ENCODE measurements at regions not wholly inside any gene's neighbourhood (a gene's known extent, or its start where the extent isn't known, plus 50 kb on each side); places are given as distances from the start of the nearest gene placed in this dataset.

DNA sequence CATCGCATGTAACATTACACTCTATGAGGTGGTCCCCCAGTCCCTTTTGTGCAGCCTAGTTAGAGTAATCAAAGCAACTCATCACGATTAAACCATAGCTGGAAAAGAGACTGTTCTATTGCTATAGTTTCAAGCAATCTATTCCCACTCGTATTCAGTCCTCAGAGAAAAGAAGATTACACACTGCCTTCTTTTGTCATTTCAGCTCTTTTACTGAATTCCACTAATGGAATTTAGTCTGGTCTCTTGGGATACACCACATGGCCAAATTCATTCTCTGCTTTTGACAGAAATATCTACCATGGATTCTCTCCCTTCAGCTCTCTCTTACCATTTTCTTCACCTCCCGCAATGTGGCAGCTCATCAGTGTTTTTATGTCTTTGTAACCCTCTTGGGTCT lies 108.9 kb upstream of the HDAC9 start:
- DNase-seq, result no peak
- Histone ChIP-seq H3K4me1 (peaks cover 0 to 17% (median 8%) of the 10 kb centered on the region in 4 donors), H3K9me3 (no peaks in the 10 kb centered on the region), H3K27ac (no peak overlapping the region), H3K4me3 (no peak overlapping the region), H3K36me3 (no peaks in the 10 kb centered on the region), H3K27me3 (no peaks in the 10 kb centered on the region)
- intact Hi-C loops (cut with DNase I), result no loop called here
- TF ChIP-seq, protein P1, sequence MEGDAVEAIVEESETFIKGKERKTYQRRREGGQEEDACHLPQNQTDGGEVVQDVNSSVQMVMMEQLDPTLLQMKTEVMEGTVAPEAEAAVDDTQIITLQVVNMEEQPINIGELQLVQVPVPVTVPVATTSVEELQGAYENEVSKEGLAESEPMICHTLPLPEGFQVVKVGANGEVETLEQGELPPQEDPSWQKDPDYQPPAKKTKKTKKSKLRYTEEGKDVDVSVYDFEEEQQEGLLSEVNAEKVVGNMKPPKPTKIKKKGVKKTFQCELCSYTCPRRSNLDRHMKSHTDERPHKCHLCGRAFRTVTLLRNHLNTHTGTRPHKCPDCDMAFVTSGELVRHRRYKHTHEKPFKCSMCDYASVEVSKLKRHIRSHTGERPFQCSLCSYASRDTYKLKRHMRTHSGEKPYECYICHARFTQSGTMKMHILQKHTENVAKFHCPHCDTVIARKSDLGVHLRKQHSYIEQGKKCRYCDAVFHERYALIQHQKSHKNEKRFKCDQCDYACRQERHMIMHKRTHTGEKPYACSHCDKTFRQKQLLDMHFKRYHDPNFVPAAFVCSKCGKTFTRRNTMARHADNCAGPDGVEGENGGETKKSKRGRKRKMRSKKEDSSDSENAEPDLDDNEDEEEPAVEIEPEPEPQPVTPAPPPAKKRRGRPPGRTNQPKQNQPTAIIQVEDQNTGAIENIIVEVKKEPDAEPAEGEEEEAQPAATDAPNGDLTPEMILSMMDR (IDR thresholded peaks at IDR 0.05), result no peak
- no peak for TF ChIP-seq POLR2AphosphoS5 (IDR thresholded peaks at IDR 0.05)
- no peak for TF ChIP-seq EP300 (IDR thresholded peaks at IDR 0.05)
- TF ChIP-seq POLR2A (IDR thresholded peaks at IDR 0.05), result no peak
- WGBS, 2 donors, result 91 to 93% methylated on average over 4 of the region's 4 CpGs

DNA sequence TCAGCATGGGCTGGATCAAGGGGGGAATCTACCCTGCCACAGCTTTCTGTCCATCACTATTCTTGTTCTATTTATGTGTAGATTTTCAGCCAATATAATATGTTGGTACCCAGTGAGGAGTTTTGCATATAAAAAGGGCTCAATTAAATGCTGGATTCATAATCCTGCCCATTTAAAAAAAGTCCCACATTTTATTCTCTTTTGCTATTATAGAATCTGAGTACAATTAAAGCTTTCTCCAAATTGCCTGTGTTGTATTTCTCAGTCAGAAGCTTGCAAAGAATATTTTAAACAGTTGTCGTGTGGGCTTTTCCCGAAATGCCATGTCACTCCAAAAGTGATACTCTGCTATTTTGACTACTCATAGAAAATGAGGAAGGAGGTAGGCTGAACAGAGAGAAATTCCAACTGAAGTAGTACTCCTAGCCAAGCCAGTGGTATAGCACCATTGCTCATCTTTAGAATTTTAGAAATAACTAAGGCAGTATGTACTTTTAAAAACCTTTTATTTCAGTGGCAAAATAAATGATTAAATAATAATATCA lies 108.3 kb upstream of the HDAC9 start:
- DNase-seq, result no peak
- Histone ChIP-seq H3K4me1 (peaks cover 0 to 17% (median 8%) of the 10 kb centered on the region in 4 donors), H3K27ac (no peak overlapping the region), H3K4me3 (no peak overlapping the region), H3K27me3 (no peaks in the 10 kb centered on the region), H3K9me3 (no peaks in the 10 kb centered on the region), H3K36me3 (no peaks in the 10 kb centered on the region)
- intact Hi-C loops (cut with DNase I), result no loop called here
- WGBS, 2 donors, result 71 to 83% methylated on average over 2 of the region's 2 CpGs
- TF ChIP-seq POLR2A (IDR thresholded peaks at IDR 0.05), result no peak
- TF ChIP-seq, protein P1 (IDR thresholded peaks at IDR 0.05), result no peak
- no peak for TF ChIP-seq POLR2AphosphoS5 (IDR thresholded peaks at IDR 0.05)
- no peak for TF ChIP-seq EP300 (IDR thresholded peaks at IDR 0.05)

DNA sequence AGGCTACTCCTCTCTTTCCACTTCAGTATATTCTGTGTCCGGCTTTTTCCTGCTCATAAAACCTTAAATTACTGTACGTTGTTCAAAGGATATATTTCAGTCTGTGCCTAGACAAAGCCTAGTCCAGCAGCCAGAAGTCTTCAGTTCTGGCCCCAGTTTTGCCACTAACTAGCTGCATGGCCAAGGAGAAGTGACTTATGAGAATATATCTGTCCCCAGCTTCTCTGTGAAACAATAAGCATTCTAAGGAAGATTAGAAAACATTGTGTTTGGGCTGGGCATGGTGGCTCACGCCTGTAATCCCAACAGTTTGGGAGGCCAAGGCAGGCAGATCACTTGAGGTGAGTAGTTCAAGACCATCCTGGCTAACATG lies 105.0 kb upstream of the HDAC9 start:
- H3K4me3 ChIP-seq, result no peak overlapping the region

DNA sequence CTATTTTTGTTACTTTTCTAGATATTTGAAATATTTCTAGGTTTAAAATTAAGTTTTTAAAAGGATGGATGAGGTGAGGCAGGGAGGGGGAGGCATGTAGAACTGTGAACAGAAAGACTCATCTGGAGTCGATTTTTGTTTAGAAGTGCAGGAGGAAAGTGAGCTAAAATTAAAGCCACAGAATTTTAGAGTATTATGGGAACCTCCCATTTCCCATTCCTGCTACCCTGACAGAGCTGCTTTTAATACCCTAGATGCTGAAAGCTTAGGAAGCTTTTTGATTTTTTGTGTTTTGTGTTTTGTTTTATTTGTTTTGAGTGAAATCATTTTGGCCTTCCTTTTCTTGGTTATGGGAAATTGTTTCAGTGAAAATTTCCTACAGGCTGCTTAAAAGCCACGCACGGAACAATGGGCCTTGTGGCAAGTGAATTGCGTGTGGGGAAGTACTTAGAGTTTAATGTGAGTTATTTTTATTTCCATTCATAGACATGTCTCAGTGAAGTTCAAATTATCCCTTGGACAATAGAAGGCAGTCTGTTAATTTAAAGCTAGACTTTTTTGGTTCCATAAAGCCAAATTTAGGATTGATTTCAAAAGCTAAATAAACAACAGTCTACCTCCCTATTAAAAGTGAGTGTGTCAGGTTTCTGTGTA lies 102.0 kb upstream of the HDAC9 start:
- intact Hi-C loops (cut with DNase I), result loop anchor here (2.0 kb wide), 1 partner anchor 13 kb away; no protein-coding TSS in a partner anchor
- no peaks in the 10 kb centered on the region for H3K9me3 ChIP-seq
- no peaks in the 10 kb centered on the region for H3K36me3 ChIP-seq
- no peak overlapping the region for H3K27ac ChIP-seq
- DNase-seq, result no peak
- H3K4me3 ChIP-seq, result no peak overlapping the region
- 61 to 75% methylated on average over 4 of the region's 4 CpGs for WGBS, 2 donors
- no peaks in the 10 kb centered on the region for H3K27me3 ChIP-seq
- peaks cover 0 to 17% (median 8%) of the 10 kb centered on the region in 4 donors for H3K4me1 ChIP-seq
- TF ChIP-seq EP300 (IDR thresholded peaks at IDR 0.05) (no peak), POLR2A (IDR thresholded peaks at IDR 0.05) (no peak), POLR2AphosphoS5 (IDR thresholded peaks at IDR 0.05) (no peak)
- TF ChIP-seq, protein P1 (IDR thresholded peaks at IDR 0.05), result no peak

More for the DNA sequence above, 105.0 kb upstream of the HDAC9 start:
- H3K9me3 ChIP-seq, result no peaks in the 10 kb centered on the region
- no peaks in the 10 kb centered on the region for H3K36me3 ChIP-seq
- peak overlapping the region in 2 of 4 donors; percentile 35 to 38 for H3K27ac ChIP-seq
- H3K27me3 ChIP-seq, result no peaks in the 10 kb centered on the region
- intact Hi-C loops (cut with DNase I), result no loop called here
- peaks cover 0 to 17% (median 8%) of the 10 kb centered on the region in 4 donors for H3K4me1 ChIP-seq
- WGBS, 2 donors, result 46 to 55% methylated on average over 3 of the region's 3 CpGs
- TF ChIP-seq, protein P1 (IDR thresholded peaks at IDR 0.05), result no peak
- TF ChIP-seq POLR2A (IDR thresholded peaks at IDR 0.05) (no peak), POLR2AphosphoS5 (IDR thresholded peaks at IDR 0.05) (no peak), EP300 (IDR thresholded peaks at IDR 0.05) (no peak)
- no peak for DNase-seq
